ENCODE measurements at regions not wholly inside any gene's neighbourhood (a gene's known extent, or its start where the extent isn't known, plus 50 kb on each side); places are given as distances from the start of the nearest gene placed in this dataset.
A peak's percentile ranks its signal among the peaks of the same experiment; 100 is the strongest.
"Not testable (repeated sequence)": the region's sequence is repeated elsewhere in the genome, so short reads cannot be mapped to it uniquely, and the experiment has no call there.

- peak; percentile 90 for DNase-seq (ENCODE audit: low read depth)
These were observed 469.0 kb downstream of the TFEC start for GRCh38 chr7:115561335-115562110.

GRCh38 chr7:115559877-115560276 is 470.7 kb downstream of the TFEC start:
- no peak for DNase-seq (ENCODE audit: low read depth)

GRCh38 chr7:115558161-115558560 is 472.4 kb downstream of the TFEC start:
- no peak for DNase-seq (ENCODE audit: low read depth)

- DNase-seq (ENCODE audit: low read depth) = not testable (repeated sequence)
These were observed 473.3 kb downstream of the TFEC start for GRCh38 chr7:115557296-115557695.

- no peak for DNase-seq (ENCODE audit: low read depth)
These were observed 477.8 kb downstream of the TFEC start for GRCh38 chr7:115552766-115553165.

GRCh38 chr7:115549910-115550309 is 480.7 kb downstream of the TFEC start:
- no peak for DNase-seq (ENCODE audit: low read depth)

GRCh38 chr7:115548756-115549155 is 481.8 kb downstream of the TFEC start:
- DNase-seq (ENCODE audit: low read depth) = no peak

GRCh38 chr7:115546790-115547189 is 483.8 kb downstream of the TFEC start:
- no peak for DNase-seq (ENCODE audit: low read depth)

- peak; percentile 13 for DNase-seq (ENCODE audit: low read depth)
These were observed 496.8 kb downstream of the TFEC start for GRCh38 chr7:115533785-115534184.

GRCh38 chr7:115526278-115526677 is 504.3 kb downstream of the TFEC start:
- DNase-seq (ENCODE audit: low read depth) = no peak

GRCh38 chr7:115522174-115522573 is 508.4 kb downstream of the TFEC start:
- no peak for DNase-seq (ENCODE audit: low read depth)

- DNase-seq (ENCODE audit: low read depth) = no peak
These were observed 514.2 kb downstream of the TFEC start for GRCh38 chr7:115516341-115516740.

GRCh38 chr7:115511330-115511729 is 519.2 kb downstream of the TFEC start:
- DNase-seq (ENCODE audit: low read depth) = no peak

GRCh38 chr7:115505136-115505535 is 525.4 kb downstream of the TFEC start:
- DNase-seq (ENCODE audit: low read depth) = no peak

- DNase-seq (ENCODE audit: low read depth) = no peak
These were observed 530.6 kb downstream of the TFEC start for GRCh38 chr7:115499956-115500355.

GRCh38 chr7:115496006-115496405 is 534.6 kb downstream of the TFEC start:
- DNase-seq (ENCODE audit: low read depth) = no peak

- DNase-seq (ENCODE audit: low read depth) = no peak
These were observed 535.9 kb downstream of the TFEC start for GRCh38 chr7:115494529-115495147.

- no peak for DNase-seq (ENCODE audit: low read depth)
These were observed 537.2 kb downstream of the TFEC start for GRCh38 chr7:115493381-115493780.

- no peak for DNase-seq (ENCODE audit: low read depth)
These were observed 538.7 kb downstream of the TFEC start for GRCh38 chr7:115491744-115492380.

GRCh38 chr7:115479448-115479847 is 551.1 kb downstream of the TFEC start:
- no peak for DNase-seq (ENCODE audit: low read depth)

GRCh38 chr7:115478426-115478825 is 552.1 kb downstream of the TFEC start:
- DNase-seq (ENCODE audit: low read depth) = no peak

- peak; percentile 62 for DNase-seq (ENCODE audit: low read depth)
These were observed 553.3 kb downstream of the TFEC start for GRCh38 chr7:115477193-115477651.

- DNase-seq (ENCODE audit: low read depth) = no peak
These were observed 553.8 kb downstream of the TFEC start for GRCh38 chr7:115476671-115477181.
